IMR-90 (cell line): ENCODE measurements at regions not wholly inside any gene's neighbourhood (a gene's known extent, or its start where the extent isn't known, plus 50 kb on each side); places are given as distances from the start of the nearest gene placed in this dataset.

Experiments used
- BHLHE40 ChIP-seq: fragments of 150-350 bp; IDR thresholded peaks from 2 replicates; pipeline ENCODE4 v1.6.1; 2016; ENCODE audit warnings: mild to moderate bottlenecking, low read depth, low read length
- CEBPB ChIP-seq: IDR thresholded peaks from 2 replicates; pipeline ENCODE4 v1.6.1; 2012; ENCODE audit warnings: low read depth, low read length, improper control_type of control experiment
- CTCF ChIP-seq: conservative IDR thresholded peaks from 2 replicates; pipeline ENCODE4 v1.5.1; 2012; ENCODE audit warnings: mild to moderate bottlenecking, low read depth, low read length, improper control_type of control experiment
- POLR2A ChIP-seq: IDR thresholded peaks from 2 replicates; pipeline ENCODE4 v1.6.1; 2012; ENCODE audit warnings: mild to moderate bottlenecking, low read depth, low read length
- RAD21 ChIP-seq: IDR thresholded peaks from 2 replicates; pipeline ENCODE4 v1.6.1; 2012; ENCODE audit warnings: low read length, improper control_type of control experiment

DNA sequence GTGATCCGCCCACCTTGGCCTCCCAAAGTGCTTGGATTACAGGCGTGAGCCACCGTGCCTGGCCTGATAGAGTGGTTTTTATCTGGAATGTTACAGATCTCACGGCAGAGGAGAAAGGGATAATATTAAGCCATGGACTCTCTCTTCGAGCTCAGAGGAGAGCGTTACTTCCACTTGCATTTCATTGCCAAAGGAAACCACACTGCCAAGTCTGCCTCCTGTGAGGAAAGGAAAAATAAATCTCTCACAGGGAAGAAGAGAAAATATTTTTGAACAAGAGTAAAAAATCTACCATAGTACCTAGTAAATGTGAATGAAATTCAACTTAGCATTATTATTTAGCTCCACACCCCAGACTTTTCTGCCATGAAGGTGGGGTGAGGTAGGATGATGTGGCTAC, 319.2 kb upstream of the PRICKLE1 start:
- TF ChIP-seq CTCF (no peak), RAD21 (no peak), BHLHE40 (no peak), CEBPB (no peak), POLR2A (no peak)
